Left ventricle myocardium inferior (tissue), 1 donor: ENCODE measurements at regions not wholly inside any gene's neighbourhood (a gene's known extent, or its start where the extent isn't known, plus 50 kb on each side); places are given as distances from the start of the nearest gene placed in this dataset.

Source experiments
- DNase-seq: peaks from one replicate; pipeline ENCODE4 v3.0.0-alpha.2; 2020
- H3K27ac ChIP-seq: fragments of 200-600 bp; replicated peaks from 2 replicates; pipeline ENCODE4 v1.8.0; 2021
- H3K27me3 ChIP-seq: fragments of 200-600 bp; 2 replicates; pipeline ENCODE4 v1.8.0; 2021; ENCODE audit warnings: low read depth
- H3K36me3 ChIP-seq: fragments of 200-600 bp; 2 replicates; pipeline ENCODE4 v1.8.0; 2021
- H3K4me1 ChIP-seq: fragments of 200-600 bp; 2 replicates; pipeline ENCODE4 v1.8.0; 2021
- H3K4me3 ChIP-seq: fragments of 200-600 bp; 2 replicates; pipeline ENCODE4 v1.8.0; 2021; ENCODE audit warnings: mild to moderate bottlenecking, moderate library complexity
- H3K9me3 ChIP-seq: fragments of 200-600 bp; replicated peaks from 2 replicates; pipeline ENCODE4 v1.8.0; 2021
- CTCF ChIP-seq: fragments of 200-600 bp; IDR thresholded peaks from 2 replicates; pipeline ENCODE4 v1.8.0; 2021; ENCODE audit warnings: antibody characterized with exemption, mild to moderate bottlenecking, borderline replicate concordance
- intact Hi-C: fragments of 100-400 bp; cut with micrococcal nuclease; formaldehyde crosslinking; loops from one replicate; pipeline ENCODE4 v1.11.0; 2022
- donor health status: DM: no; HTN: yes; CAD: no; lungs with severe emphysema.

GRCh38 chr2:195057001-195057400 is 600.0 kb upstream of the SLC39A10 start:
- no peaks in the 10 kb centered on the region for H3K36me3 ChIP-seq
- H3K4me1 ChIP-seq = no peaks in the 10 kb centered on the region
- H3K4me3 ChIP-seq = no peak overlapping the region
- no peaks in the 10 kb centered on the region for H3K9me3 ChIP-seq
- intact Hi-C loops = no loop called here
- no peak for DNase-seq
- no peaks in the 10 kb centered on the region for H3K27me3 ChIP-seq
- no peak overlapping the region for H3K27ac ChIP-seq
- TF ChIP-seq CTCF = no peak

GRCh38 chr2:195055996-195056395 is 601.0 kb upstream of the SLC39A10 start:
- no peak for TF ChIP-seq CTCF
- no peak for DNase-seq
- intact Hi-C loops = no loop called here

GRCh38 chr2:195051401-195051800 is 605.6 kb upstream of the SLC39A10 start:
- Histone ChIP-seq H3K27ac (no peak overlapping the region), H3K36me3 (no peaks in the 10 kb centered on the region), H3K27me3 (no peaks in the 10 kb centered on the region), H3K4me3 (no peak overlapping the region), H3K9me3 (no peaks in the 10 kb centered on the region), H3K4me1 (no peaks in the 10 kb centered on the region)
- TF ChIP-seq CTCF = no peak
- no peak for DNase-seq
- intact Hi-C loops = no loop called here

More at GRCh38 chr2:195055996-195056395, 601.0 kb upstream of the SLC39A10 start:
- Histone ChIP-seq H3K36me3 (no peaks in the 10 kb centered on the region), H3K4me1 (no peaks in the 10 kb centered on the region), H3K27me3 (no peaks in the 10 kb centered on the region), H3K9me3 (no peaks in the 10 kb centered on the region), H3K27ac (no peak overlapping the region), H3K4me3 (no peak overlapping the region)

GRCh38 chr2:195049372-195050031 is 607.5 kb upstream of the SLC39A10 start:
- Histone ChIP-seq H3K4me1 (no peaks in the 10 kb centered on the region), H3K36me3 (no peaks in the 10 kb centered on the region), H3K27ac (no peak overlapping the region), H3K9me3 (no peaks in the 10 kb centered on the region), H3K4me3 (no peak overlapping the region), H3K27me3 (no peaks in the 10 kb centered on the region)
- no peak for DNase-seq
- intact Hi-C loops = no loop called here
- TF ChIP-seq CTCF = no peak

GRCh38 chr2:195047955-195048354 is 609.1 kb upstream of the SLC39A10 start:
- no peaks in the 10 kb centered on the region for H3K36me3 ChIP-seq
- H3K9me3 ChIP-seq = no peaks in the 10 kb centered on the region
- TF ChIP-seq CTCF = no peak
- no peaks in the 10 kb centered on the region for H3K27me3 ChIP-seq
- intact Hi-C loops = no loop called here
- no peak overlapping the region for H3K4me3 ChIP-seq
- no peaks in the 10 kb centered on the region for H3K4me1 ChIP-seq
- no peak overlapping the region for H3K27ac ChIP-seq
- no peak for DNase-seq
